ENCODE measurements at regions not wholly inside any gene's neighbourhood (a gene's known extent, or its start where the extent isn't known, plus 50 kb on each side); places are given as distances from the start of the nearest gene placed in this dataset.
"Not testable (repeated sequence)": the region's sequence is repeated elsewhere in the genome, so short reads cannot be mapped to it uniquely, and the experiment has no call there.

GRCh38 chr4:127000846-127001245 is 631.9 kb upstream of the INTU start:
- DNase-seq: no peak
- no peak for ATAC-seq
- intact Hi-C loops (cut with micrococcal nuclease): no loop called here

- intact Hi-C loops (cut with micrococcal nuclease): no loop called here
- DNase-seq (no peak), ATAC-seq (no peak)
These were observed 630.8 kb upstream of the INTU start for GRCh38 chr4:127001933-127002332.

GRCh38 chr4:127006446-127006877 is 626.3 kb upstream of the INTU start:
- intact Hi-C loops (cut with micrococcal nuclease): no loop called here
- DNase-seq: no peak
- ATAC-seq: no peak

- intact Hi-C loops (cut with micrococcal nuclease): no loop called here
- ATAC-seq (no peak), DNase-seq (no peak)
These were observed 625.5 kb upstream of the INTU start for GRCh38 chr4:127007305-127007704.

- intact Hi-C loops (cut with micrococcal nuclease): no loop called here
- DNase-seq (no peak), ATAC-seq (no peak)
These were observed 620.2 kb upstream of the INTU start for GRCh38 chr4:127012549-127012948.

GRCh38 chr4:127015667-127016117 is 617.1 kb upstream of the INTU start:
- intact Hi-C loops (cut with micrococcal nuclease): no loop called here
- ATAC-seq (no peak), DNase-seq (no peak)

- no peak for ATAC-seq
- intact Hi-C loops (cut with micrococcal nuclease): no loop called here
- no peak for DNase-seq
These were observed 614.4 kb upstream of the INTU start for GRCh38 chr4:127018381-127018780.

- intact Hi-C loops (cut with micrococcal nuclease); DNase-seq; ATAC-seq: not testable (repeated sequence)
These were observed 611.9 kb upstream of the INTU start for GRCh38 chr4:127020831-127021230.

- intact Hi-C loops (cut with micrococcal nuclease): no loop called here
- DNase-seq: no peak
- no peak for ATAC-seq
These were observed 596.5 kb upstream of the INTU start for GRCh38 chr4:127036296-127036695.

GRCh38 chr4:127045861-127046260 is 586.9 kb upstream of the INTU start:
- intact Hi-C loops (cut with micrococcal nuclease): no loop called here
- DNase-seq (no peak), ATAC-seq (no peak)

GRCh38 chr4:127047930-127048329 is 584.8 kb upstream of the INTU start:
- DNase-seq: no peak
- intact Hi-C loops (cut with micrococcal nuclease): no loop called here
- no peak for ATAC-seq

- intact Hi-C loops (cut with micrococcal nuclease): no loop called here
- DNase-seq: no peak
- ATAC-seq: no peak
These were observed 584.2 kb upstream of the INTU start for GRCh38 chr4:127048376-127049044.

- ATAC-seq (no peak), DNase-seq (no peak)
- intact Hi-C loops (cut with micrococcal nuclease): no loop called here
These were observed 583.2 kb upstream of the INTU start for GRCh38 chr4:127049526-127049925.

- intact Hi-C loops (cut with micrococcal nuclease): no loop called here
- DNase-seq (no peak), ATAC-seq (no peak)
These were observed 580.0 kb upstream of the INTU start for GRCh38 chr4:127052742-127053141.

GRCh38 chr4:127055357-127055756 is 577.4 kb upstream of the INTU start:
- ATAC-seq (no peak), DNase-seq (no peak)
- intact Hi-C loops (cut with micrococcal nuclease): no loop called here

- intact Hi-C loops (cut with micrococcal nuclease): no loop called here
These were observed 563.1 kb upstream of the INTU start for GRCh38 chr4:127069675-127070074.

GRCh38 chr4:127071443-127071842 is 561.3 kb upstream of the INTU start:
- no peak for DNase-seq
- no peak for ATAC-seq

More at GRCh38 chr4:127069675-127070074, 563.1 kb upstream of the INTU start:
- DNase-seq: no peak
- no peak for ATAC-seq

GRCh38 chr4:127080141-127080540 is 552.6 kb upstream of the INTU start:
- intact Hi-C loops (cut with micrococcal nuclease): no loop called here

More at GRCh38 chr4:127071443-127071842, 561.3 kb upstream of the INTU start:
- intact Hi-C loops (cut with micrococcal nuclease): no loop called here

GRCh38 chr4:127081041-127081440 is 551.7 kb upstream of the INTU start:
- ATAC-seq (no peak), DNase-seq (no peak)
- intact Hi-C loops (cut with micrococcal nuclease): no loop called here

More at GRCh38 chr4:127080141-127080540, 552.6 kb upstream of the INTU start:
- DNase-seq (no peak), ATAC-seq (no peak)

GRCh38 chr4:127082986-127083385 is 549.8 kb upstream of the INTU start:
- ATAC-seq (no peak), DNase-seq (no peak)
- intact Hi-C loops (cut with micrococcal nuclease): no loop called here

GRCh38 chr4:127084666-127085065 is 548.1 kb upstream of the INTU start:
- intact Hi-C loops (cut with micrococcal nuclease): no loop called here
- ATAC-seq (no peak), DNase-seq (no peak)
